Mononuclear cell (primary cell): ENCODE measurements at regions not wholly inside any gene's neighbourhood (a gene's known extent, or its start where the extent isn't known, plus 50 kb on each side); places are given as distances from the start of the nearest gene placed in this dataset.
"Not testable (repeated sequence)": the region's sequence is repeated elsewhere in the genome, so short reads cannot be mapped to it uniquely, and the experiment has no call there.

Experiments used
- H3K27me3 ChIP-seq: 2 replicates; pipeline ENCODE4 v1.6.0; 2011; ENCODE audit warnings: low read length, control low read depth; ENCODE audit not compliant: insufficient read depth
- H3K4me1 ChIP-seq: 2 replicates; pipeline ENCODE4 v1.5.1; 2011; ENCODE audit warnings: mild to moderate bottlenecking, low read length, control low read depth; ENCODE audit not compliant: insufficient read depth
- H3K4me3 ChIP-seq: 2 replicates; pipeline ENCODE4 v1.5.1; 2011; ENCODE audit warnings: mild to moderate bottlenecking, low read length, moderate library complexity
- H3K9me3 ChIP-seq: 2 replicates; pipeline ENCODE4 v1.5.1; 2011; ENCODE audit warnings: low read depth, mild to moderate bottlenecking, control low read depth, low read length

- not testable (repeated sequence) for H3K27me3 ChIP-seq, H3K4me1 ChIP-seq, H3K4me3 ChIP-seq, H3K9me3 ChIP-seq
Measured at GRCh38 chr7:68195642-68196041, 1199.0 kb downstream of the TYW1 start.

GRCh38 chr7:68200051-68200670, 1203.5 kb downstream of the TYW1 start:
- Histone ChIP-seq H3K9me3 (no peaks in the 10 kb centered on the region), H3K27me3 (no peaks in the 10 kb centered on the region), H3K4me3 (no peak overlapping the region), H3K4me1 (no peaks in the 10 kb centered on the region)

GRCh38 chr7:68203251-68203650, 1206.6 kb downstream of the TYW1 start:
- Histone ChIP-seq H3K4me1 (no peaks in the 10 kb centered on the region), H3K4me3 (no peak overlapping the region), H3K9me3 (no peaks in the 10 kb centered on the region), H3K27me3 (no peaks in the 10 kb centered on the region)

GRCh38 chr7:68205826-68206225, 1209.2 kb downstream of the TYW1 start:
- no peak overlapping the region for H3K4me3 ChIP-seq
- no peaks in the 10 kb centered on the region for H3K4me1 ChIP-seq
- H3K27me3 ChIP-seq = no peaks in the 10 kb centered on the region
- no peaks in the 10 kb centered on the region for H3K9me3 ChIP-seq

- Histone ChIP-seq H3K9me3 (no peaks in the 10 kb centered on the region), H3K27me3 (no peaks in the 10 kb centered on the region), H3K4me1 (no peaks in the 10 kb centered on the region), H3K4me3 (no peak overlapping the region)
Measured at GRCh38 chr7:68206946-68207485, 1210.4 kb downstream of the TYW1 start.

- H3K9me3 ChIP-seq = no peaks in the 10 kb centered on the region
- H3K4me1 ChIP-seq = no peaks in the 10 kb centered on the region
- no peak overlapping the region for H3K4me3 ChIP-seq
- H3K27me3 ChIP-seq = no peaks in the 10 kb centered on the region
Measured at GRCh38 chr7:68207676-68208075, 1211.0 kb downstream of the TYW1 start.

GRCh38 chr7:68209486-68209885, 1212.9 kb downstream of the TYW1 start:
- Histone ChIP-seq H3K27me3 (no peaks in the 10 kb centered on the region), H3K4me3 (no peak overlapping the region), H3K9me3 (no peaks in the 10 kb centered on the region), H3K4me1 (no peaks in the 10 kb centered on the region)

- H3K4me1 ChIP-seq = no peaks in the 10 kb centered on the region
- H3K4me3 ChIP-seq = no peak overlapping the region
- no peaks in the 10 kb centered on the region for H3K9me3 ChIP-seq
- H3K27me3 ChIP-seq = no peaks in the 10 kb centered on the region
Measured at GRCh38 chr7:68213838-68214237, 1217.2 kb downstream of the TYW1 start.

- Histone ChIP-seq H3K9me3 (no peaks in the 10 kb centered on the region), H3K27me3 (no peaks in the 10 kb centered on the region), H3K4me1 (no peaks in the 10 kb centered on the region), H3K4me3 (no peak overlapping the region)
Measured at GRCh38 chr7:68216051-68216450, 1219.4 kb downstream of the TYW1 start.

- no peaks in the 10 kb centered on the region for H3K27me3 ChIP-seq
- no peaks in the 10 kb centered on the region for H3K4me1 ChIP-seq
- H3K9me3 ChIP-seq = no peaks in the 10 kb centered on the region
- H3K4me3 ChIP-seq = no peak overlapping the region
Measured at GRCh38 chr7:68217426-68217825, 1220.8 kb downstream of the TYW1 start.

GRCh38 chr7:68218461-68218860, 1221.8 kb downstream of the TYW1 start:
- H3K9me3 ChIP-seq = no peaks in the 10 kb centered on the region
- H3K4me3 ChIP-seq = no peak overlapping the region
- no peaks in the 10 kb centered on the region for H3K27me3 ChIP-seq
- no peaks in the 10 kb centered on the region for H3K4me1 ChIP-seq

- Histone ChIP-seq H3K9me3 (no peaks in the 10 kb centered on the region), H3K4me1 (no peaks in the 10 kb centered on the region), H3K4me3 (no peak overlapping the region), H3K27me3 (no peaks in the 10 kb centered on the region)
Measured at GRCh38 chr7:68222311-68222710, 1225.7 kb downstream of the TYW1 start.

GRCh38 chr7:68224041-68224741, 1227.6 kb downstream of the TYW1 start:
- Histone ChIP-seq H3K27me3 (no peaks in the 10 kb centered on the region), H3K9me3 (no peaks in the 10 kb centered on the region), H3K4me1 (no peaks in the 10 kb centered on the region), H3K4me3 (no peak overlapping the region)

- H3K27me3 ChIP-seq, H3K4me1 ChIP-seq, H3K9me3 ChIP-seq, H3K4me3 ChIP-seq: not testable (repeated sequence)
Measured at GRCh38 chr7:68231011-68231410, 1234.4 kb downstream of the TYW1 start.

GRCh38 chr7:68235937-68236336, 1239.3 kb downstream of the TYW1 start:
- Histone ChIP-seq H3K4me3 (no peak overlapping the region), H3K4me1 (no peaks in the 10 kb centered on the region), H3K27me3 (no peaks in the 10 kb centered on the region), H3K9me3 (no peaks in the 10 kb centered on the region)
